PFSK-1 (cell line): ENCODE measurements at regions not wholly inside any gene's neighbourhood (a gene's known extent, or its start where the extent isn't known, plus 50 kb on each side); places are given as distances from the start of the nearest gene placed in this dataset.

Source experiments
- FOXP2 ChIP-seq: optimal IDR thresholded peaks from 2 replicates; pipeline ENCODE3; 2011; ENCODE audit warnings: borderline replicate concordance, control low read depth, inconsistent platforms; ENCODE audit not compliant: insufficient read depth; ENCODE audit errors: extremely low read length, extremely low read depth
- POLR2AphosphoS5 ChIP-seq: IDR thresholded peaks from 2 replicates; pipeline ENCODE4 v1.6.1; 2012; ENCODE audit warnings: low read depth, mild to moderate bottlenecking, control low read depth, low read length, moderate library complexity
- SIN3A ChIP-seq: IDR thresholded peaks from 2 replicates; pipeline ENCODE4 v1.6.1; 2012; ENCODE audit warnings: mild to moderate bottlenecking, low read length, moderate library complexity, borderline replicate concordance; ENCODE audit not compliant: insufficient read depth
- TAF1 ChIP-seq: IDR thresholded peaks from 2 replicates; pipeline ENCODE4 v1.6.1; 2012; ENCODE audit warnings: low read length, control low read depth, borderline replicate concordance; ENCODE audit not compliant: insufficient read depth
- TF ChIP-seq, protein P1 (sequence below), 2 experiments: IDR thresholded peaks; 2 replicates each; pipeline versions ENCODE4 v1.6.1 to v1.8.0; 2011 to 2012; ENCODE audit warnings: low read depth in 2 of 2, low read length in 2 of 2, control low read depth in 1 of 2, inconsistent platforms in 1 of 2, mild to moderate bottlenecking in 1 of 2, moderate library complexity in 1 of 2; ENCODE audit not compliant: insufficient read depth in 1 of 2

DNA sequence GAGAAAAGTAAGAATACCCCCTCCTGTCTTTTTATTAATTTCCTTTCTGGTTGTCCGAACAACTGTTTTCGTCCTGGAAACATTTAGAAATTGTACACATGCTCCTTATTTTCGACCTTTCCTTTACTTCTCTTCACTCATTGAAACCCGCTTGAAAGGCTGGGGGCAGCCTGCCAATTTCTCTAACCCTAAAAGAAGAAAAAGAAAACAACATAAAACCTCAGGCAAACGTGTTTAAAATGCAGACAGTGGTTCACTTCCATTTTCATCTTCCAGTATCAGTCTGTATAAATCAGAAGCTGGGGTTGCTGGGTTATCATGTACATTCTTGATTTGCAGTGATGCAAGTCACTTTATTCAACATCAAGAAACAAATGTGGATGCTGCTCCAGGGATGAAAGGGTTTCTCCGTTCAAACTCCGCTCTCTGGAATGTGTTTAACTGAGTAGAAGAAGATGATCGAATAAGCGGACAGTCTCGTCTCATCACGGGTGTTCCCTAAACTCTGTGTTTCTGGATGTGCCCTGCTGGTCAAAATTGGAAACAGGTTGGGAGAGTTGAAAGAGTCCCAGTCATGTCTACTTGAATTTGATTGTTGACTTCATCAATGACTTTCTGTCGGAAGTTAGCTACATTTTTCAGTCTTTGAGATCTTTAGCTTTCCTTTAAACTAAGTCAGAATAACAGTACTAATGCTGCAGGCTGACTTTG, 1042.2 kb downstream of the BCL11B start:
- no peak for TF ChIP-seq TAF1

DNA sequence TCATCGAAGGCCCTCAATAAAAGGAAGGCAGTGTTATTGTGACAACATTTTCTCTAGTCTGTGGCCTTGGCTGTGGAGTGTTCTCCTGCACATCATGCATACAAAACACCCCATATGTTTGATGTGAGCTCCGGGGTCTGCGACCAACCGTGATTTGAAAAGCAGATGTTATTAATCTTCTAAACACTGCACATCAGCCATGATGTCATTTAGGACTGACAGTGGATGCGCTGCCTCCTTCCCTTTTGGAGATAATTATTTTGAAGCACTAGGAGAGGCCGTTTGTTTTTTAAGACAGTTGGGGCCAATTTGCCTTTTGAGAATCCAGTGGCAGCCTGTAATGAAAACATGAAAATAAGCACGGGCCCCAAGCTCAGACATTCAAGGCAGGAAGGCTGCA, 1041.6 kb downstream of the BCL11B start:
- TF ChIP-seq, protein P1, sequence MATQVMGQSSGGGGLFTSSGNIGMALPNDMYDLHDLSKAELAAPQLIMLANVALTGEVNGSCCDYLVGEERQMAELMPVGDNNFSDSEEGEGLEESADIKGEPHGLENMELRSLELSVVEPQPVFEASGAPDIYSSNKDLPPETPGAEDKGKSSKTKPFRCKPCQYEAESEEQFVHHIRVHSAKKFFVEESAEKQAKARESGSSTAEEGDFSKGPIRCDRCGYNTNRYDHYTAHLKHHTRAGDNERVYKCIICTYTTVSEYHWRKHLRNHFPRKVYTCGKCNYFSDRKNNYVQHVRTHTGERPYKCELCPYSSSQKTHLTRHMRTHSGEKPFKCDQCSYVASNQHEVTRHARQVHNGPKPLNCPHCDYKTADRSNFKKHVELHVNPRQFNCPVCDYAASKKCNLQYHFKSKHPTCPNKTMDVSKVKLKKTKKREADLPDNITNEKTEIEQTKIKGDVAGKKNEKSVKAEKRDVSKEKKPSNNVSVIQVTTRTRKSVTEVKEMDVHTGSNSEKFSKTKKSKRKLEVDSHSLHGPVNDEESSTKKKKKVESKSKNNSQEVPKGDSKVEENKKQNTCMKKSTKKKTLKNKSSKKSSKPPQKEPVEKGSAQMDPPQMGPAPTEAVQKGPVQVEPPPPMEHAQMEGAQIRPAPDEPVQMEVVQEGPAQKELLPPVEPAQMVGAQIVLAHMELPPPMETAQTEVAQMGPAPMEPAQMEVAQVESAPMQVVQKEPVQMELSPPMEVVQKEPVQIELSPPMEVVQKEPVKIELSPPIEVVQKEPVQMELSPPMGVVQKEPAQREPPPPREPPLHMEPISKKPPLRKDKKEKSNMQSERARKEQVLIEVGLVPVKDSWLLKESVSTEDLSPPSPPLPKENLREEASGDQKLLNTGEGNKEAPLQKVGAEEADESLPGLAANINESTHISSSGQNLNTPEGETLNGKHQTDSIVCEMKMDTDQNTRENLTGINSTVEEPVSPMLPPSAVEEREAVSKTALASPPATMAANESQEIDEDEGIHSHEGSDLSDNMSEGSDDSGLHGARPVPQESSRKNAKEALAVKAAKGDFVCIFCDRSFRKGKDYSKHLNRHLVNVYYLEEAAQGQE (IDR thresholded peaks at IDR 0.05; ENCODE audit: insufficient read depth in 1 of 2, low read depth in 2 of 2, low read length in 2 of 2) = no peak
- no peak for TF ChIP-seq SIN3A

DNA sequence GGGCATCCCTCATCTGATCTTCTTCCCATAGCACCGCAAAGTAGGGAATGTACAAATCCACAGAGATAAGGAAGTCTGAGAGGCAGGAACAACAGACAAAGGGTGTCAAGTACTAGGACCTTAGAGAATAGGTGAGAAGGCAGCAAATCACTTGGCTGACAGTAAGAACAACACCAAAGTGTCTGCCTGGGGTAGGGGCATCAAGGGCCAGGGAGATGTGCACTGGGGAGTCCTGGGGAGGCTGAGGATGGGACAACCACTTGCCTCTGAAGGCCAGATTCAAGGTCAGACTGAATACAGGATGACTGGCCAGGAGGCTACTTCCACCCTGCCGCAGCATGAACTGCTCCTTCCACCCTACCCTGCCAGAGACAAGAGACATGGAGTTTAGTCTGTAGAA, 1040.8 kb downstream of the BCL11B start:
- TF ChIP-seq FOXP2 (no peak), TAF1 (no peak), SIN3A (no peak), POLR2AphosphoS5 (no peak)
- TF ChIP-seq, protein P1 (IDR thresholded peaks at IDR 0.05; ENCODE audit: insufficient read depth in 1 of 2, low read depth in 2 of 2, low read length in 2 of 2) = no peak

DNA sequence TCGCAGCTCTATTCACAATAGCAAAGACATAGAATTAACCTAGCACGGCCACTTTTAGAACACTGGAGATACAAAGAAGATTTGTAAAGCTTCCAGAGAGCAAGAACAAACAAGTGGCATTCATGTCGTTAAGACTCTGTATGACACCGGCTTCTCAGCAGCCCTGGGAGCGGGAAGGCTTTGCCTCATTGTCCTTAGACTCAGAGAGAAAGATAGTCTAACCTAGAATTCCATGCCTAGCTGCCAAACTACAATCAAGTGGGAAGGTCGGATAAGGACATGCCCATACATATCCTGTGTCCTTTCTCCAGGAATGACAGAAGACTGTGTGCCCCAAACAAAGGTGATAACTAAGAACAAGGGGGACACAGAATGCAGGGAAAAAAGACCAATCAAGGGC, 1038.3 kb downstream of the BCL11B start:
- TF ChIP-seq POLR2AphosphoS5 (no peak), SIN3A (no peak), TAF1 (no peak)
- TF ChIP-seq, protein P1 (IDR thresholded peaks at IDR 0.05; ENCODE audit: insufficient read depth in 1 of 2, low read depth in 2 of 2, low read length in 2 of 2) = no peak

DNA sequence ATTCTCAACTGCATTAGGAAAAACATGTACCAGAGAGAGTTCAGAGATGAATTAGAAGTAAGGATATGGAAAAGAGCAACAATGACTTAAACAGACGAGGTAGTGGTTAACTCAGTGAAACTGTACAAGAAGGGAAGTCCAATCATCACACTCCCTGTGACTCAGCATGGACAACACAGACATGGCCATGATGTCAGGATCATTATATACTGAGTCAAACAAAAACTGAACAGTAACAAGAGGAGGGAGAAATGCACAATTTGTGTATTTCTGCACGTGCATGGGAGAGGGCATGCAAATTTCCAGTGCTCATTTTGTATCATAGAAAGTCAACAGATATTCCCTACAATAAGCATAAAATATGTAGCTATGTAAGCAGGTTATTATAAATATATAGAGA, 1037.8 kb downstream of the BCL11B start:
- TF ChIP-seq TAF1 = no peak
- TF ChIP-seq POLR2AphosphoS5 = no peak
- TF ChIP-seq FOXP2 = no peak
- no peak for TF ChIP-seq SIN3A
- TF ChIP-seq, protein P1 (IDR thresholded peaks at IDR 0.05; ENCODE audit: insufficient read depth in 1 of 2, low read depth in 2 of 2, low read length in 2 of 2) = no peak
